ENCODE measurements at regions not wholly inside any gene's neighbourhood (a gene's known extent, or its start where the extent isn't known, plus 50 kb on each side); places are given as distances from the start of the nearest gene placed in this dataset.

- TF ChIP-seq CTCF (IDR thresholded peaks at IDR 0.05) (no peak), EZH2phosphoT487 (IDR thresholded peaks at IDR 0.05) (no peak)
These were observed 77.4 kb upstream of the GPC1 start for GRCh38 chr2:240358080-240358479.
